B cell (primary cell): ENCODE measurements at regions not wholly inside any gene's neighbourhood (a gene's known extent, or its start where the extent isn't known, plus 50 kb on each side); places are given as distances from the start of the nearest gene placed in this dataset.

Experiments used
- EZH2 ChIP-seq: IDR thresholded peaks from 2 replicates; pipeline ENCODE4 v1.6.1; 2012; ENCODE audit warnings: borderline replicate concordance, low read depth, mild to moderate bottlenecking, moderate library complexity, low read length; ENCODE audit not compliant: insufficient read depth, poor library complexity, severe bottlenecking
- TF ChIP-seq, protein P1 (sequence below): fragments of 200-600 bp; IDR thresholded peaks from one replicate; pipeline ENCODE4 v1.8.0; 2022; ENCODE audit warnings: antibody characterized with exemption, mild to moderate bottlenecking

DNA sequence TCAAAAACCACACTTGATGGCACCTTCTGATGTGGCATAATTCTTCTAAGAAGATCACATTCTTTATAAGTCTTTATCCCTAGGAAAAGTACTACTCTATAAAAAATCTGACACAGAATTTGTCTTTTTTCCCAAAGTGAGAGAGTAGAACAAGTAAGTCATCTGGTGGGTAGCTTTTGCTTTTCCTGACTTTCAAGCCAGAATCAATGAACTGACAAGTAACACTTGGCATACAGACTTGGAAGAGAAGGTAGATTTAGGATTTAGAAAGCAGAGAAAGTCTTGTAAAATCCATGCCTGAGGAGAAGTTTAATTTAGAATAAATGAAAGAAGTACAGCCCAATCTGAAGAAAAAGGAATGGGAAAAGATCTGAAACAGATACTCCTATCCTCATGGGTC is 66.6 kb upstream of the TUSC7 start:
- TF ChIP-seq, protein P1, sequence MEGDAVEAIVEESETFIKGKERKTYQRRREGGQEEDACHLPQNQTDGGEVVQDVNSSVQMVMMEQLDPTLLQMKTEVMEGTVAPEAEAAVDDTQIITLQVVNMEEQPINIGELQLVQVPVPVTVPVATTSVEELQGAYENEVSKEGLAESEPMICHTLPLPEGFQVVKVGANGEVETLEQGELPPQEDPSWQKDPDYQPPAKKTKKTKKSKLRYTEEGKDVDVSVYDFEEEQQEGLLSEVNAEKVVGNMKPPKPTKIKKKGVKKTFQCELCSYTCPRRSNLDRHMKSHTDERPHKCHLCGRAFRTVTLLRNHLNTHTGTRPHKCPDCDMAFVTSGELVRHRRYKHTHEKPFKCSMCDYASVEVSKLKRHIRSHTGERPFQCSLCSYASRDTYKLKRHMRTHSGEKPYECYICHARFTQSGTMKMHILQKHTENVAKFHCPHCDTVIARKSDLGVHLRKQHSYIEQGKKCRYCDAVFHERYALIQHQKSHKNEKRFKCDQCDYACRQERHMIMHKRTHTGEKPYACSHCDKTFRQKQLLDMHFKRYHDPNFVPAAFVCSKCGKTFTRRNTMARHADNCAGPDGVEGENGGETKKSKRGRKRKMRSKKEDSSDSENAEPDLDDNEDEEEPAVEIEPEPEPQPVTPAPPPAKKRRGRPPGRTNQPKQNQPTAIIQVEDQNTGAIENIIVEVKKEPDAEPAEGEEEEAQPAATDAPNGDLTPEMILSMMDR = no peak
- no peak for TF ChIP-seq EZH2
